IPS-NIHi11 (cell line): ENCODE measurements at regions not wholly inside any gene's neighbourhood (a gene's known extent, or its start where the extent isn't known, plus 50 kb on each side); places are given as distances from the start of the nearest gene placed in this dataset.
A peak's percentile ranks its signal among the peaks of the same experiment; 100 is the strongest.

ENCODE experiments used
- DNase-seq: peaks from one replicate; pipeline ENCODE4 v3.0.0; 2012; ENCODE audit warnings: mixed read lengths, low spot score

- no peak for DNase-seq
Measured at GRCh38 chr11:27968461-27968860, 139.5 kb downstream of the KIF18A start.

- peak; percentile 13 for DNase-seq
Measured at GRCh38 chr11:27965559-27965958, 142.4 kb downstream of the KIF18A start.

DNA sequence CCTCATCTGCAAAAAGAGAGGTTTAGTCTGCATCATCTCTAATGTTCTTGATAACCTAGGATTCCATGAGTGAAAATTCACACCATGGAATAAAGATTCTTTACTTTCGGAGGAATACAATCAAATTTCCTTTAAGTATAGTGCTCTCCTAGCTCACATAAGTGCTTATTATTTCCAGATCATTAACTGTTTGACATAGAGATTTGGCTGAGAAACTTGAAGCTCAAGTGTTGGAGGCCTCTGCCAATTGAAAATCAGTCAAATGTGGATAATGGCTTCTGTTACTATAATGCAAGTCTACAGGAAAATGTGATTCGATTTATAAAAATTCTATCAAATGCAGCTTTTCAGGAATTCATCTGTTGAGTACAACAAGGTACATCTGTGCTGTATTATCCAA, 144.6 kb downstream of the KIF18A start:
- peak; percentile 13 for DNase-seq

- DNase-seq: no peak
Measured at GRCh38 chr11:27949951-27950738, 157.8 kb downstream of the KIF18A start.

GRCh38 chr11:27945348-27945747, 162.6 kb downstream of the KIF18A start:
- DNase-seq: no peak

DNA sequence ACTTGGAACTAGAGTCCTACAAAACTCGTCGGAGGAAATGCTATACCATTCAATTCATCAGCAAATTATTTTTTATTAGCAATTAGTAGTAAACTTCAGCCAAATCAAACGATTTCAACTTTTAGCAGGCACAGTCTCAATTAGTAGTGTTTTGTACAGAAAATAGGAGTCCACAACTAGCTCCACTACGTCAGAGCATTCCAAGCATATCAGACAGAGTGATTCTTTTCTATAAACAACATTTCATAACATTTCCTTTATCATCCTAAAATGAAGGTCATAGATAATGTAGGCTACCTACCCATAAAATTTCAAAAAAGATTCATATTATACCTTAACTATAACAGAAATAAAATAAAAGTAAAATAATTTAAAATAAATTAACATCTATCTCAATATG, 169.9 kb downstream of the KIF18A start:
- DNase-seq: no peak

DNA sequence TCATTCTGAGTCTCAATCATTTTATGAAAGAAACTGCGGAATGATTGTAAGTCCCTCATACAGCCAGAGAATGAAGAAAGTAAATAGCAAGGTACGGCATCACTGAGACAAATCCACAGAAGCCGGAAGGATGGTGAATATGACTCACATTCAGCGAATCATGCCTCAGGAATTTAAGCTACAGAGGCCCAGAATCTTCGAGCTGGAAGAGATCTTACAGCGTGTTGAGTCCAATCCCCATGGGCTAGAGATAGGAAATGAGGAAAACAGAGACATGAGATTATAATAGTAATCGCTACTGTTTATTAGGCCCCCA, 173.2 kb downstream of the KIF18A start:
- peak; percentile 30 for DNase-seq

- DNase-seq: peak; percentile 50
Measured at GRCh38 chr11:27933992-27934829, 173.7 kb downstream of the KIF18A start.

DNA sequence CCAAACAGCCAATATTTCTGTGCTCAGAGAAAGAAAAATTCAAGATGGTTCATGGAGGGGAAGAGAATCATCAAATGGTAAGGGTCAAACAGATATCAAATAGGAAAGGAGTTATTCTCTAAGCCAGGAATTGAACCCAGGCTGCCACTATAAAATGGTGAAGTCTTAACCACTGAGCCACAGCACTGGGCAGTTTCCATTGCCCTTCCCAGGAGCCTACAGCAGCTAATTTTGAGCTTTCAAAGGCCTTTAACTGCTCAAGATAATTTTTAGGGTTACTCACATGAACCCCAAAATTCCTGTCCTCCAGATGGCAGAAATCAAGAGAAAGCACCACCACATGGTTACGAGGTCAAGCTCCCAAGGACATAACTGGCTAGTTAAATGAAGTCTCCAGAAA, 176.2 kb downstream of the KIF18A start:
- no peak for DNase-seq

DNA sequence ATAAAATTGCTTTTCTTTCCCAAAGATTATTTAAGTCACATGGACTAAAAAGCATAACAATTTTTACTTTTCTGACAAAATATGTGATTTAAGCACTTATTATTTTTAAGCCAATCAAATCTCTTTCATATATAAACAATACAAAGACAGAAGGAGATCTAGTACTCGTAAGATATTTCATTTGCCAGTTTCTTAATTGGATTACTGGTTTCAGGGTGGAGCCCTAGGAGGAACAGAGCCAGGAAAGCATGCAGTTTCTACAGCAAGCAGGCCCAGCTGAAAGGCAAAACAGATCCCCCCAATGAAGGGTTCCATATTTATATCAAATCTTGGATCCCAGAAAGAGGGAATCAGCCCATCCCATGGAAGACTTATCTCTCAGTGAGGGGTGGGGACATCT, 177.0 kb downstream of the KIF18A start:
- DNase-seq: no peak

- no peak for DNase-seq
Measured at GRCh38 chr11:27928809-27929208, 179.1 kb downstream of the KIF18A start.

- DNase-seq: no peak
Measured at GRCh38 chr11:27926981-27927481, 180.9 kb downstream of the KIF18A start.

GRCh38 chr11:27926486-27926885, 181.5 kb downstream of the KIF18A start:
- no peak for DNase-seq

GRCh38 chr11:27921472-27921871, 186.5 kb downstream of the KIF18A start:
- no peak for DNase-seq

- DNase-seq: no peak
Measured at GRCh38 chr11:27916541-27917100, 191.3 kb downstream of the KIF18A start.

- no peak for DNase-seq
Measured at GRCh38 chr11:27914080-27914479, 193.9 kb downstream of the KIF18A start.

- DNase-seq: no peak
Measured at GRCh38 chr11:27913650-27914049, 194.3 kb downstream of the KIF18A start.

DNA sequence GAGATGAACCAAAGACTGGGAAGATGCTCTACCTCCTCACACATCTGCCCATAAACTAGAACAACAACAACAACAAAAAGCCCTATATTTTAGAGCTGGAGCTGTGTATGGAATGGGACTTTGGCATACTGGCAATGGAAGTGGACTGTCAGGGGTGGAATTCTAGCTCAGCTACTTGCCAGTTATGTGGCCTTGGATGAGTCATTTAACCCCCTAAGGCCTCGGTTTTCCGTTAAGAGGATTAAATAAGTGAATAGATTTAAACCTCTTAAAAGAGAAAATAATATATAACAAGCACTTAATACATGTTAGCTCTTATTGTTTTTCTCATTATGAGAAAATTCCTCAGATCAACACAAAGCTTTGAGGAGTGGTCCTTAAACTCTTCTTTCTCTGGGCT, 195.0 kb downstream of the KIF18A start:
- DNase-seq: no peak

DNA sequence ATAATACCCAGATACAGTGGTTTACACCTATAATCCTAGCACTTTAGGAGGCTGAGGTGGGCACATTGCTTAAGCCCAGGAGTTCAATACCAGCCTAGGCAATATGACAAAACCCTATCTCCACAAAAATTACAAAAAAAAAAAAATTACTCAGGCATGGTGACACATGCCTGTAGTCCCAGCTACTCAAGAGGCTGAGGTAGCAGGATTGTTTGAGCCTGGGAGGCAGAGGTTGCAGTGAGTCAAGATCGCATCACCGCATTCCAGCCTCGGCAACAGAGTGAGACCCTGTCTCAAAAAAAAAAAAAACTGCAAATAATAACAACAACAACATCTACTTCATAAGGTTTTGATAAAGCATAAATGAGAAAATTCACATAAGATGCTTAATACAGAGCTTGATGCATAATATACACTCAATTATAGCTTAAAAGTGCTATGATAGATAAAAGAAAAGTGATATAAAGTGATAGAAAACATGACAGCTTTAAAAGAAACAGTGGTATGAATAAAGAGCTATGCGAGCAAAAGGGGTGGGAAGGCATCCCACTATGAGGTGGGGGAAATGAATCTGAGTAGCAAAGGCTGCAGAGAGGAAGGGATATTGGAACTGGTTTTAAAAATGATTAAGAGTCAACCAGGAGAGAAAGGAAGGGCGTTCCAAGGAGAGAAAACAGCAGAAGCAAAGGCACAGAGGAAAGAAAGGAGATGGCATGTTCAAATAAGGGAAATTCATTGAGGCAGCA, 197.6 kb downstream of the KIF18A start:
- DNase-seq: no peak

- DNase-seq: no peak
Measured at GRCh38 chr11:27909386-27909785, 198.6 kb downstream of the KIF18A start.

DNA sequence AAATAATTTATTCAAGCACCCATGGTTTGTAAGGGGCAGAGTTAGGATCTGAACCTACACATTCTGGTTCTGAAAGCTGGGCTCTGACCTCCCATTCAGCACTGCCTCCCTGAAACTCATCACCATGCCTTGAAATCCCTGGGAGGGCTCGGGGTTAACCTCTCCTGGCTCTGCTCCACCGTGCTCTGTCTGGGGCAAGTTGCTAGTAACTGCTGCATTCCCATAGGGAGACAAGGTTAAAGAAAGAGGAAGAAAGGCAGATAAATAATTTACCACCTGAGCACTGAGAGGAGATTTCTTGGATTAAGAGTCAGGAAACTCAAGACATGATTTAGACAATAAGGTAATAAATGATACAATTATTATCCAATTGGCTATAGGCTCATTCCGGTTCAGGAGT, 199.3 kb downstream of the KIF18A start:
- no peak for DNase-seq

DNA sequence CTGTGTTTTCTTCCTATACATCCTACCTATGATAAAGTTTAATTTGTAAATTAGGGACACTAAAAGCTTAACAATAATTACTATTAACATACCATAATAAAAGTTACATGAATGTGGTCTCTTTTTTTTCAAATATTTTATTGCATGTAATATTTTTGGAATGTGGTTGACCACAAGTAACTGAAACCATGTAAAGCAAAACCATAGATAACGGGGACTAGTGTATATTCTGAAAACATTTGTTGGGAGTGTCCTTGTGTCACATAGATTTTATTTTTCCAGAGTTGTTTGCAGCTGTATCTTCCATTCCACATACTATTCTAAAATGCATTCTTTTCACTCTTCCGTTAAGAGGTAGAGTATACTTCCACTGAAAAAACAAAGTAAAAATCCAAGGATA, 200.4 kb downstream of the KIF18A start:
- DNase-seq: no peak
